ENCODE measurements at regions not wholly inside any gene's neighbourhood (a gene's known extent, or its start where the extent isn't known, plus 50 kb on each side); places are given as distances from the start of the nearest gene placed in this dataset.

DNA sequence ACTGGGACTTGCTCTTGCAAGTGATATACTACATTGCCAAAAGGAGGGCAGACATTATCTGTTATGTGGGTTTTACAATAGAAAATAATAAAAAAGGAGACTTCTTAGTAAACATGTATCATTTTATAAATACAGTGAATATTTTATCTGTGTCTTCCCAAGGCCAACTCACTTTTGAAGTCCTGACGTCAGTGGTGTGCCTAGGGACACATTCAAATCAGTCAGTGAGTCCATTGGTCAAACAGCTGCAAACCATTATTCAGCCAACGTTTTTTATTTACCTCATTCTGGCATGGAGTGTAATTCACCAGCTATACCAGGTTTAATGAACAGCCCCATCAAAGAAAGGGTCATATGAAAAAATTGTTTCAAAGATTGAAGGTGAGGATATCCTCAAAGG, 263.7 kb downstream of the IPMK start:
- no peak for DNase-seq

GRCh38 chr10:58001159-58001558, 266.5 kb downstream of the IPMK start:
- DNase-seq: no peak

GRCh38 chr10:57996536-57996935, 271.2 kb downstream of the IPMK start:
- no peak for DNase-seq

DNA sequence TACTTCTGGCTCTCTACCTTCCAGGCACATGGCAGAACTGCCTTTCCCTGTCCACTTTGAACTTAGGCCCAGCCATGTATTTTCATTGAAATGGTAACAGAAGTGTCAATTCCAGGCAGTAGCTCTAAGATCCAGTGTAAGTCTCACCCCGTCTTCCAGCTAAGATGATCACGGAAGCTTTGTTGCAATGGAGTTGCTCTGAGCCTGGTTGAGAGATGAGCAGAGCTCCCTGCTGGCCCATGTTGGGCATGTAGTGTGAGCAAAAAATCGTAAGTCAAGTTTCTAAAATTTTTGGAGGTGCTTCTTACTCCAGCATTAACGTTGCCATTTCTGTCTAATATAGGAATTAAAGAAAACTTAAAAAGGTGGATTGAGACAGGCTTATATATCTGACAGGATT, 274.4 kb downstream of the IPMK start:
- no peak for DNase-seq

GRCh38 chr10:57992321-57993077, 275.2 kb downstream of the IPMK start:
- no peak for DNase-seq

DNA sequence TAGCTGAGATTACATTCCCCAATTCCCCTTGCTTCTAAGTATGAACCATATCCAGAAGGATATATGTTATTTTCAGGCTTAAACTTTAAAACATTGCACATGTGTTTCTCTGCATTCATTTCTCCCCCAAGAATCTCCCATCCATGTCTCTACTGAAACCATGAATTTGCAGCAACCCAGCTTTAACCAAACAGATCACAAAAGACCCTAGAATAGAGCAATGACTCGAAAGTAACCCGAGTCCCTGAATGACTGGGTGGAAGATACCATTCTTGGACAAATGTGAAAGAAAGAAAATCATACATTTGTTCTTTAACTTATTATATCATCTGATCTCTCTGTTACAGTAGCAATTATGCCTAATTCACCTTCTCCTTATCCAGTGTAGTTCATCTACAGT, 278.7 kb downstream of the IPMK start:
- no peak for DNase-seq

GRCh38 chr10:57987055-57987721, 280.5 kb downstream of the IPMK start:
- DNase-seq: no peak

- DNase-seq: no peak
Observed at GRCh38 chr10:57986422-57986821, 281.3 kb downstream of the IPMK start.

GRCh38 chr10:57983281-57983791, 284.4 kb downstream of the IPMK start:
- no peak for DNase-seq

GRCh38 chr10:57982091-57982490, 285.6 kb downstream of the IPMK start:
- DNase-seq: no peak

GRCh38 chr10:57979956-57980355, 287.7 kb downstream of the IPMK start:
- DNase-seq: no peak

GRCh38 chr10:57979491-57979890, 288.2 kb downstream of the IPMK start:
- DNase-seq: no peak

- no peak for DNase-seq
Observed at GRCh38 chr10:57977262-57977661, 290.4 kb downstream of the IPMK start.

DNA sequence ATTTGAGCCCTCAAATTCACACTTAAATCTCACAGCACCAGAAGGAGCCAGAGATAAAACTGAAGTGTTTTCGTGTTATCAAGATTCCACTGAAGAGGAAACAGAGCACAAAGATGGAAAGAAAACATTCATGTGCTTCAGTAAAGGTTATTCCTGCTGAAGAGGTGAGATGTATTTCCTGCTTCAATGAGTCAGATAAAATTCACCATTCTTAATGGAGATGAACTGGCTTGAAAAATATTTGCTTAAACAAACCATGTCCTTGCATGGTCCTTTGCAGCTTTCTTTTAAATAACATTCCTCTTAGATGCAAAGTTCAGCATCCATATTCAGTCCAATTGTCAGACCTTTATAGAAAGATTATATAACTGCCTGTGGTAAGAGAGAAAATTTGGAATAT, 294.2 kb downstream of the IPMK start:
- DNase-seq: no peak

GRCh38 chr10:57972783-57973182, 294.9 kb downstream of the IPMK start:
- no peak for DNase-seq

DNA sequence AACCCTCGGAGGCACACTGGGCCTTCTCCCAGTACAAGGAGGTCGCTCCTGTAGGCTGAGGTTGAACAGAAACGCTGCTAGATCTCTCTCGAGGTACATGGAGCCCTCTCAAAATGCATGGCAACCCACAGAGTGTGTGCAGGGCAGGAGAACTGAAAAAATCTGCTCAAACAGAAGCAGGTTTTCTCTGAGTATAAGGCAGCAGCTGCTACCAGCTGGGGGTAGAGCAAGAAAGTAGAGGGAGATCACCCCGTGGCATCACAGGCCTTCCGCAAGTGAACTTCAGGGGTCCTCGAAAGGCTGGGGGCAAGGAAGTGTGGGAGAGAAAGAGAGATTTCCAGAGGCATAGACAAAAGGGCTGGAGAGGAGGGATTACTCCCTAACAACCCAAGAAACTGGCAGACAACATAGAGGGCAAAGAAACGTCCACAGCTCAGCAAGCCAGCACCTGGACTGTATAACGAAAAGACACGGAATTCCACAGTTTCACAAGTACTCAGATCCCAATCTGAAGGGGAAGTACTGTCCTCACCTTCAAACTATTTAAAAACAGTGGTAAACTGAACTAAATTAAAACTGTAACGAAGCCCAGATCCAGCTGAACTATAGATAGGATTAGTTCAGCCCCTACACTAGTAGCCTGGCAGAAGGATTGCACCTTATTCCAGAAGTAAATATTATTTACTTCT, 299.2 kb downstream of the IPMK start:
- no peak for DNase-seq

- DNase-seq: no peak
Observed at GRCh38 chr10:57964351-57964750, 303.3 kb downstream of the IPMK start.

- DNase-seq: no peak
Observed at GRCh38 chr10:57963546-57963945, 304.1 kb downstream of the IPMK start.

DNA sequence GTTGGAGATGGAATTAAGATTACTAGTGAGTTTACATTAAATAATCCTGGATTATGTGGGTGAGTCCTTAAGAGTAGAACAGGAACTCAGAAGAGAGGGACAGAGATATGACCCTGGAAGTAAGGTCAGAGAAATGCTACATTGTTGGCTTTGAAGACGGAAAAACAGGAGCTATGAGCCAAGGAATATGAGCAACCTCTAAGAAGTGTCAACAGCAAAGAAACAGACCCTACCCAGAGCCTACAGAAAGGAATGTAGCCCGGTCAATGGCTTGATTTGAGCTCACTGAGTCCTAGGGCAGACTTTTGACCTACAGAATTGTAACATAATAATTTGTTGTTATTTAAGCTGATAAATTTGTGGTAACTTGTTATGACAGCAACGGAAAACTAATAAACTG, 304.9 kb downstream of the IPMK start:
- DNase-seq: no peak

GRCh38 chr10:57961487-57961886, 306.2 kb downstream of the IPMK start:
- DNase-seq: no peak

DNA sequence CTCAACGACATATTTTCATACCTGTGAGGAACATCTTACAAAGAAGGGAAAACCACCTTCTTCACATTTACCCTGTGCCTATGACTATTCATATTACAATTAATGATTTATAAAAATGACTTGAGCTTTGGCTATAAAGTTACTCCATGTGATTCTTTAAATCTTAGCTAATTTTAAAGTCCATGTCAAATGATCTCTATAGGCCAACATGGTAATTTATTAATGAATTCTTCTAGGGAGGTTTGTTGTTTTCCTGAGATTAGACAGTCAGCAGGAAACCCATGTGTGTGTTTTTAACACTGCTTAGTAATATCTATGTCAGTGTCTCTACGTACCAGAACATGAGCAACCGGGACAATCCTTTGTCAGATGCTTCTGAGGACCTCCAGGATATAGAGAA, 307.3 kb downstream of the IPMK start:
- DNase-seq: no peak

GRCh38 chr10:57959318-57960006, 308.2 kb downstream of the IPMK start:
- DNase-seq: no peak

- no peak for DNase-seq
Observed at GRCh38 chr10:57955076-57955475, 312.6 kb downstream of the IPMK start.
